IMR-90 (cell line): ENCODE measurements at regions not wholly inside any gene's neighbourhood (a gene's known extent, or its start where the extent isn't known, plus 50 kb on each side); places are given as distances from the start of the nearest gene placed in this dataset.

Experiments
- ATAC-seq: fragments of 200-7000 bp; cut with Tn5 transposase; 2 replicates; pipeline ENCODE4 v1.9.1; 2020; ENCODE audit warnings: low read depth, mild to moderate bottlenecking, moderate library complexity
- BruUV-seq: library from RNA; stranded (reverse); fragments of 400-500 nt; replicated peaks from 2 replicates; lab custom pipeline; 2021; lab: Mats Ljungman, UMichigan
- CTCF ChIA-PET: fragments of 300-600 bp; formaldehyde crosslinking; extraction: SDS; loops from one replicate; lab custom pipeline; 2021; ENCODE audit warnings: antibody characterized with exemption; lab: Yijun Ruan, JAX
- POLR2A ChIA-PET: fragments of 300-600 bp; sonication (Branson Sonifier 250); formaldehyde crosslinking; loops from one replicate; lab custom pipeline; 2022; ENCODE audit warnings: antibody characterized with exemption; ENCODE audit not compliant: unreplicated experiment; lab: Charles Lee
- DNase-seq: peaks from one replicate; pipeline ENCODE4 v3.0.0; 2013
- H2AFZ ChIP-seq: replicated peaks from 2 replicates; pipeline ENCODE3; 2013; ENCODE audit warnings: low read length, mild to moderate bottlenecking; ENCODE audit not compliant: poor library complexity
- H2AK5ac ChIP-seq: 2 replicates; pipeline ENCODE4 v1.6.1; 2013; ENCODE audit warnings: low read depth, low read length, inconsistent platforms
- H2AK9ac ChIP-seq: replicated peaks from 2 replicates; pipeline ENCODE3; 2013; ENCODE audit warnings: mild to moderate bottlenecking, low read depth, low read length, moderate library complexity; ENCODE audit not compliant: poor library complexity
- H2BK120ac ChIP-seq: 2 replicates; pipeline ENCODE4 v1.6.1; 2013; ENCODE audit warnings: low read depth, low read length, inconsistent platforms
- H2BK15ac ChIP-seq: 3 replicates; pipeline ENCODE4 v1.6.1; 2013; ENCODE audit warnings: low read depth, low read length, inconsistent platforms
- H2BK20ac ChIP-seq: 2 replicates; pipeline ENCODE4 v1.6.1; 2013; ENCODE audit warnings: low read depth, mild to moderate bottlenecking, inconsistent platforms, low read length, moderate library complexity
- H2BK5ac ChIP-seq: 2 replicates; pipeline ENCODE4 v1.6.1; 2013; ENCODE audit warnings: mild to moderate bottlenecking, low read depth, low read length, inconsistent platforms; ENCODE audit not compliant: poor library complexity, severe bottlenecking
- H3K14ac ChIP-seq: replicated peaks from 2 replicates; pipeline ENCODE4 v1.6.1; 2013; ENCODE audit warnings: low read depth, low read length, inconsistent platforms
- H3K18ac ChIP-seq: 2 replicates; pipeline ENCODE4 v1.6.1; 2013; ENCODE audit warnings: low read depth, low read length, control low read depth
- H3K23ac ChIP-seq: 2 replicates; pipeline ENCODE4 v1.6.1; 2013; ENCODE audit warnings: low read depth, low read length, inconsistent platforms
- H3K27ac ChIP-seq: 2 replicates; pipeline ENCODE4 v1.5.1; 2013; ENCODE audit warnings: mild to moderate bottlenecking, control low read depth, low read length; ENCODE audit not compliant: insufficient read depth
- H3K27me3 ChIP-seq: 2 replicates; pipeline ENCODE4 v1.6.1; 2013; ENCODE audit warnings: low read length; ENCODE audit not compliant: control insufficient read depth, insufficient read depth
- H3K36me3 ChIP-seq: 2 replicates; pipeline ENCODE4 v1.6.1; 2013; ENCODE audit warnings: low read length, mixed read lengths; ENCODE audit not compliant: control insufficient read depth, insufficient read depth
- H3K4ac ChIP-seq: 2 replicates; pipeline ENCODE4 v1.6.1; 2013; ENCODE audit warnings: low read depth, low read length, inconsistent platforms
- H3K4me1 ChIP-seq: 2 replicates; pipeline ENCODE4 v1.6.1; 2013; ENCODE audit warnings: low read length, mixed read lengths; ENCODE audit not compliant: control insufficient read depth, insufficient read depth
- H3K4me2 ChIP-seq: 2 replicates; pipeline ENCODE4 v1.6.1; 2013; ENCODE audit warnings: low read depth, mild to moderate bottlenecking, control low read depth, low read length, moderate library complexity
- H3K4me3 ChIP-seq: 2 replicates; pipeline ENCODE4 v1.5.1; 2013; ENCODE audit warnings: low read depth, mild to moderate bottlenecking, control low read depth, low read length, moderate library complexity; ENCODE audit not compliant: insufficient read depth
- H3K56ac ChIP-seq: 2 replicates; pipeline ENCODE4 v1.6.1; 2013; ENCODE audit warnings: low read length, inconsistent platforms; ENCODE audit not compliant: insufficient read depth; ENCODE audit errors: extremely low read depth
- H3K79me1 ChIP-seq, 2 experiments: 2 replicates each; pipeline ENCODE4 v1.6.1; 2013; ENCODE audit warnings: low read length in 2 of 2, inconsistent platforms in 1 of 2, low read depth in 1 of 2
- H3K9ac ChIP-seq: 2 replicates; pipeline ENCODE4 v1.6.1; 2013; ENCODE audit warnings: low read depth, low read length, control low read depth
- H3K9me1 ChIP-seq: 2 replicates; pipeline ENCODE4 v1.6.1; 2013; ENCODE audit warnings: low read length, inconsistent platforms; ENCODE audit not compliant: insufficient read depth
- H3K9me3 ChIP-seq: 2 replicates; pipeline ENCODE4 v1.6.1; 2013; ENCODE audit warnings: low read length; ENCODE audit not compliant: control insufficient read depth, insufficient read depth
- H4K20me1 ChIP-seq: 2 replicates; pipeline ENCODE4 v1.6.1; 2013; ENCODE audit warnings: low read length, inconsistent platforms; ENCODE audit not compliant: insufficient read depth
- H4K5ac ChIP-seq: 2 replicates; pipeline ENCODE4 v1.6.1; 2013; ENCODE audit warnings: mild to moderate bottlenecking, low read depth, low read length, control low read depth
- H4K8ac ChIP-seq, 2 experiments: 2 replicates each; pipeline ENCODE4 v1.6.1; 2013; ENCODE audit warnings: low read depth in 2 of 2, low read length in 2 of 2, control low read depth in 1 of 2, inconsistent platforms in 1 of 2
- H4K91ac ChIP-seq: 2 replicates; pipeline ENCODE4 v1.6.1; 2013; ENCODE audit warnings: low read depth, low read length, inconsistent platforms; ENCODE audit not compliant: insufficient read depth
- BHLHE40 ChIP-seq: fragments of 150-350 bp; IDR thresholded peaks from 2 replicates; pipeline ENCODE4 v1.6.1; 2016; ENCODE audit warnings: mild to moderate bottlenecking, low read depth, low read length
- CEBPB ChIP-seq: IDR thresholded peaks from 2 replicates; pipeline ENCODE4 v1.6.1; 2012; ENCODE audit warnings: low read depth, low read length, improper control_type of control experiment
- CHD1 ChIP-seq: IDR thresholded peaks from 2 replicates; pipeline ENCODE4 v1.6.1; 2012; ENCODE audit warnings: low read depth, low read length, improper control_type of control experiment
- CTCF ChIP-seq: conservative IDR thresholded peaks from 2 replicates; pipeline ENCODE4 v1.5.1; 2012; ENCODE audit warnings: mild to moderate bottlenecking, low read depth, low read length, improper control_type of control experiment
- FOS ChIP-seq: fragments of 150-350 bp; IDR thresholded peaks from 2 replicates; pipeline ENCODE4 v1.6.1; 2016; ENCODE audit warnings: low read depth, low read length
- MAFK ChIP-seq: IDR thresholded peaks from 2 replicates; pipeline ENCODE4 v1.6.1; 2012; ENCODE audit warnings: low read depth, low read length, improper control_type of control experiment
- MAZ ChIP-seq: IDR thresholded peaks from 2 replicates; pipeline ENCODE4 v1.6.1; 2012; ENCODE audit warnings: low read depth, mild to moderate bottlenecking, low read length, improper control_type of control experiment, moderate library complexity, borderline replicate concordance
- MXI1 ChIP-seq: IDR thresholded peaks from 2 replicates; pipeline ENCODE4 v1.6.1; 2012; ENCODE audit warnings: low read depth, mild to moderate bottlenecking, low read length, moderate library complexity, borderline replicate concordance
- NFE2L2 ChIP-seq: fragments of 150-350 bp; IDR thresholded peaks from 2 replicates; pipeline ENCODE4 v1.6.1; 2016; ENCODE audit warnings: low read depth, mild to moderate bottlenecking, low read length
- POLR2A ChIP-seq: IDR thresholded peaks from 2 replicates; pipeline ENCODE4 v1.6.1; 2012; ENCODE audit warnings: mild to moderate bottlenecking, low read depth, low read length
- RAD21 ChIP-seq: IDR thresholded peaks from 2 replicates; pipeline ENCODE4 v1.6.1; 2012; ENCODE audit warnings: low read length, improper control_type of control experiment
- RCOR1 ChIP-seq: IDR thresholded peaks from 2 replicates; pipeline ENCODE4 v1.6.1; 2012; ENCODE audit warnings: mild to moderate bottlenecking, low read length, improper control_type of control experiment; ENCODE audit not compliant: insufficient replicate concordance
- RFX5 ChIP-seq: IDR thresholded peaks from 2 replicates; pipeline ENCODE4 v1.8.0; 2012; ENCODE audit warnings: low read depth, mild to moderate bottlenecking, low read length, moderate library complexity
- SMC3 ChIP-seq: fragments of 150-350 bp; IDR thresholded peaks from 2 replicates; pipeline ENCODE4 v1.6.1; 2016; ENCODE audit warnings: low read depth, mild to moderate bottlenecking, antibody characterized with exemption, low read length, moderate library complexity
- USF2 ChIP-seq: fragments of 150-350 bp; IDR thresholded peaks from 2 replicates; pipeline ENCODE4 v1.6.1; 2017; ENCODE audit warnings: mild to moderate bottlenecking, antibody characterized with exemption, low read length, low read depth
- WGBS, 2 experiments: methylation state at CpG; one replicate each; pipeline versions ENCODE4 v1.1.5 to v1.1.7; 2013; ENCODE audit warnings: missing lambda C conversion rate in 2 of 2; ENCODE audit not compliant: insufficient read length in 1 of 2; ENCODE audit errors: extremely low coverage in 2 of 2; 5-methylcytosine and 5-hydroxymethylcytosine counted together
- dilution Hi-C: fragments of 300-500 bp; cut with HindIII; formaldehyde crosslinking; loops from one replicate; pipeline ENCODE4 v1.14.3; 2018; ENCODE audit warnings: low sequenced_read_pairs; ENCODE audit not compliant: unreplicated experiment
- in situ Hi-C: fragments of 300-500 bp; cut with MboI; formaldehyde crosslinking; loops from 3 replicates; pipeline ENCODE4 v1.14.3; 2019; ENCODE audit warnings: low sequenced_read_pairs, inconsistent platforms, mixed read lengths
- intact Hi-C: fragments of 100-400 bp; cut with micrococcal nuclease; formaldehyde crosslinking; loops from 2 replicates; pipeline ENCODE4 v1.10.0; 2022
- TF ChIP-seq, protein P1 (sequence below): fragments of 150-350 bp; IDR thresholded peaks from 2 replicates; pipeline ENCODE4 v1.6.1; 2016; ENCODE audit warnings: low read depth, mild to moderate bottlenecking, low read length, moderate library complexity, borderline replicate concordance

DNA sequence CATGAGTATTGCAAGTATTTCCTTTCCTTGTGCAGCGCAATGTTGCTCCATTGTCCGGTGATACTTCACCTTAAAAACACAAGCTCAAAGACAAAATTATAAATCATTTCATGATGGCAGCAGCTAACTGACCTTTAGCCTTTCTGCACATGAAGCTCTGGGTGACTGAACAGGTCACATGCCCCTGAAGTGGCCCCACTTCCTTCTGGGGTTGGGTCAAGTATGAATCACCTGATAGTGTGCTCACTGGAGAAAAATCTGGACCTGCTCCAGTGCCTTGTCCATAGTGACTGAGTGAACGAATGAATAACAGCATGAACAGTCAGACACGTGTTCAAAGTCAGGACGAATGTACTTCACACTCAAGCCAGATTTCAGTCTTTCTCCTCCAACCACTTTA, 658.9 kb downstream of the NPHP4 start:
- Histone ChIP-seq H3K4me3 (no peak overlapping the region), H4K20me1 (no peaks in the 10 kb centered on the region), H3K4ac (no peak overlapping the region), H3K9ac (no peak overlapping the region), H3K9me3 (peaks cover 43% of the 10 kb centered on the region), H2BK15ac (no peak overlapping the region), H2AK9ac (no peak overlapping the region), H2AFZ (no peak overlapping the region), H4K5ac (no peak overlapping the region), H2BK20ac (no peak overlapping the region), H3K23ac (no peak overlapping the region), H3K27ac (no peak overlapping the region), H3K4me2 (no peak overlapping the region), H3K27me3 (no peaks in the 10 kb centered on the region), H4K91ac (no peak overlapping the region), H3K56ac (no peak overlapping the region), H3K79me1 (no peaks in the 10 kb centered on the region), H3K4me1 (no peaks in the 10 kb centered on the region), H3K36me3 (no peaks in the 10 kb centered on the region), H2AK5ac (no peak overlapping the region), H3K9me1 (no peaks in the 10 kb centered on the region), H3K14ac (no peak overlapping the region), H2BK5ac (no peak overlapping the region), H2BK120ac (no peak overlapping the region), H4K8ac (no peak overlapping the region), H3K18ac (no peak overlapping the region)
- dilution Hi-C loops = no loop called here
- no peak for ATAC-seq
- intact Hi-C loops = no loop called here
- DNase-seq = no peak
- WGBS, 2 experiments = 60% methylated on average over 1 of the region's 5 CpGs; no CpG with 5 or more reads in 1 of the 2 experiments
- ChIA-PET CTCF (no interaction called here), POLR2A (no interaction called here)
- in situ Hi-C loops = no loop called here
- TF ChIP-seq POLR2A = no peak
- no peak for TF ChIP-seq CHD1
- no peak for TF ChIP-seq RFX5
- TF ChIP-seq RAD21 = no peak
- TF ChIP-seq SMC3 = no peak
- no peak for TF ChIP-seq RCOR1
- no peak for TF ChIP-seq FOS
- no peak for TF ChIP-seq MAFK
- TF ChIP-seq, protein P1, sequence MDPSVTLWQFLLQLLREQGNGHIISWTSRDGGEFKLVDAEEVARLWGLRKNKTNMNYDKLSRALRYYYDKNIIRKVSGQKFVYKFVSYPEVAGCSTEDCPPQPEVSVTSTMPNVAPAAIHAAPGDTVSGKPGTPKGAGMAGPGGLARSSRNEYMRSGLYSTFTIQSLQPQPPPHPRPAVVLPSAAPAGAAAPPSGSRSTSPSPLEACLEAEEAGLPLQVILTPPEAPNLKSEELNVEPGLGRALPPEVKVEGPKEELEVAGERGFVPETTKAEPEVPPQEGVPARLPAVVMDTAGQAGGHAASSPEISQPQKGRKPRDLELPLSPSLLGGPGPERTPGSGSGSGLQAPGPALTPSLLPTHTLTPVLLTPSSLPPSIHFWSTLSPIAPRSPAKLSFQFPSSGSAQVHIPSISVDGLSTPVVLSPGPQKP = no peak
- no peak for TF ChIP-seq MAZ
- no peak for TF ChIP-seq BHLHE40
- no peak for TF ChIP-seq CEBPB
- no peak for TF ChIP-seq USF2
- no peak for TF ChIP-seq CTCF
- no peak for TF ChIP-seq NFE2L2
- TF ChIP-seq MXI1 = no peak
- BruUV-seq = no TSS peak
